H1 (cell line): ENCODE measurements at regions not wholly inside any gene's neighbourhood (a gene's known extent, or its start where the extent isn't known, plus 50 kb on each side); places are given as distances from the start of the nearest gene placed in this dataset.
"Not testable (repeated sequence)": the region's sequence is repeated elsewhere in the genome, so short reads cannot be mapped to it uniquely, and the experiment has no call there.

ENCODE experiments used
- CTCF ChIA-PET: fragments of 300-600 bp; sonication (Branson Sonifier 250); formaldehyde crosslinking; loops from one replicate; lab custom pipeline; 2021; ENCODE audit not compliant: partially characterized antibody; lab: Charles Lee
- POLR2A ChIA-PET: fragments of 300-600 bp; sonication (Branson Sonifier 250); formaldehyde crosslinking; loops from one replicate; lab custom pipeline; 2021; ENCODE audit warnings: inconsistent platforms; ENCODE audit not compliant: partially characterized antibody; lab: Charles Lee
- DNase-seq, 2 experiments: peaks; one replicate each; pipeline versions ENCODE4 v3.0.0 to v3.0.0-alpha.2; 2010 to 2022; ENCODE audit warnings: low spot score in 2 of 2, low read depth in 1 of 2, mixed read lengths in 1 of 2
- FAIRE-seq: peaks from 2 replicates; lab custom pipeline; 2011; peaks lifted over from hg19 to GRCh38; lab: Jason Lieb, UNC
- H2AFZ ChIP-seq: 2 replicates; pipeline ENCODE4 v1.8.1; 2012; ENCODE audit warnings: low read length, inconsistent platforms
- H2AK5ac ChIP-seq: 2 replicates; pipeline ENCODE4 v1.6.1; 2013; ENCODE audit warnings: low read depth, low read length
- H2BK120ac ChIP-seq: replicated peaks from 2 replicates; pipeline ENCODE3; 2013; ENCODE audit warnings: low read depth, low read length, inconsistent platforms
- H2BK12ac ChIP-seq: 2 replicates; pipeline ENCODE4 v1.6.1; 2013; ENCODE audit warnings: low read depth, low read length
- H2BK15ac ChIP-seq: 2 replicates; pipeline ENCODE4 v1.6.1; 2013; ENCODE audit warnings: low read length
- H2BK20ac ChIP-seq: 2 replicates; pipeline ENCODE4 v1.6.1; 2013; ENCODE audit warnings: low read length
- H2BK5ac ChIP-seq: 2 replicates; pipeline ENCODE4 v1.6.1; 2013; ENCODE audit warnings: low read depth, low read length
- H3K14ac ChIP-seq: 2 replicates; pipeline ENCODE4 v1.6.1; 2013; ENCODE audit warnings: inconsistent platforms; ENCODE audit not compliant: insufficient read length
- H3K18ac ChIP-seq: 2 replicates; pipeline ENCODE4 v1.6.1; 2013; ENCODE audit warnings: low read length; ENCODE audit errors: extremely low read depth
- H3K23ac ChIP-seq: 2 replicates; pipeline ENCODE4 v1.6.1; 2013; ENCODE audit warnings: inconsistent platforms; ENCODE audit not compliant: insufficient read length
- H3K23me2 ChIP-seq: 2 replicates; pipeline ENCODE4 v1.6.1; 2013; ENCODE audit warnings: low read depth, low read length
- H3K27ac ChIP-seq: 2 replicates; pipeline ENCODE4 v1.6.1; 2011; ENCODE audit warnings: low read depth, low read length, inconsistent platforms
- H3K27me3 ChIP-seq, 4 experiments: replicated peaks in 1 of 4; 1 replicate in 1 of 4; 2 replicates in 3 of 4; pipeline versions ENCODE4 v1.6.1 to v1.8.1; 2011 to 2013; ENCODE audit warnings: low read length in 3 of 4, mild to moderate bottlenecking in 3 of 4, inconsistent platforms in 2 of 4, mixed read lengths in 2 of 4, moderate library complexity in 1 of 4; ENCODE audit not compliant: control insufficient read depth in 3 of 4, insufficient read depth in 3 of 4; ENCODE audit errors: extremely low read depth in 1 of 4
- H3K36me3 ChIP-seq, 4 experiments: 2 replicates each; pipeline versions ENCODE4 v1.6.1 to v1.8.1; 2011 to 2013; ENCODE audit warnings: mild to moderate bottlenecking in 4 of 4, low read length in 3 of 4, moderate library complexity in 2 of 4, control low read depth in 1 of 4, inconsistent platforms in 1 of 4; ENCODE audit not compliant: insufficient read depth in 4 of 4, control insufficient read depth in 2 of 4
- H3K4ac ChIP-seq: replicated peaks from 2 replicates; pipeline ENCODE3; 2013; ENCODE audit warnings: low read length, low read depth, mixed read lengths, inconsistent platforms; ENCODE audit not compliant: insufficient read length
- H3K4me1 ChIP-seq, 4 experiments: replicated peaks in 1 of 4; 1 replicate in 1 of 4; 2 replicates in 3 of 4; pipeline versions ENCODE4 v1.6.1 to v1.8.1; 2011 to 2013; ENCODE audit warnings: low read length in 3 of 4, inconsistent platforms in 2 of 4, mixed read lengths in 1 of 4; ENCODE audit not compliant: insufficient read depth in 4 of 4, control insufficient read depth in 3 of 4
- H3K4me2 ChIP-seq, 2 experiments: 2 replicates each; pipeline versions ENCODE4 v1.6.1 to v1.8.1; 2011 to 2013; ENCODE audit warnings: low read depth in 2 of 2, low read length in 2 of 2, control low read depth in 1 of 2, inconsistent platforms in 1 of 2, mild to moderate bottlenecking in 1 of 2; ENCODE audit not compliant: insufficient read depth in 1 of 2
- H3K4me3 ChIP-seq, 4 experiments: fragments of 200-600, 300-600 bp in 1 of 4; sonication (generic), shearing (Covaris generic), sonication (Bioruptor Twin) in 1 of 4; 2 replicates each; pipeline versions ENCODE4 v1.5.1 to v1.8.1; 2011 to 2016; ENCODE audit warnings: low read length in 4 of 4, low read depth in 3 of 4, control low read depth in 2 of 4, inconsistent platforms in 2 of 4, mild to moderate bottlenecking in 2 of 4, mixed read lengths in 1 of 4, moderate library complexity in 1 of 4; ENCODE audit not compliant: insufficient read depth in 2 of 4; ENCODE audit errors: extremely low read depth in 1 of 4
- H3K56ac ChIP-seq: replicated peaks from 2 replicates; pipeline ENCODE3; 2013; ENCODE audit warnings: low read depth, mild to moderate bottlenecking, mixed read lengths, low read length, inconsistent platforms; ENCODE audit not compliant: insufficient read length
- H3K79me1 ChIP-seq: 2 replicates; pipeline ENCODE4 v1.6.1; 2013; ENCODE audit warnings: low read depth, low read length, control low read depth
- H3K79me2 ChIP-seq, 2 experiments: 2 replicates each; pipeline versions ENCODE4 v1.6.1 to v1.8.1; 2012 to 2013; ENCODE audit warnings: low read length in 2 of 2, mild to moderate bottlenecking in 2 of 2, inconsistent platforms in 1 of 2; ENCODE audit not compliant: insufficient read depth in 2 of 2, control insufficient read depth in 1 of 2
- H3K9ac ChIP-seq, 4 experiments: replicated peaks in 1 of 4; 1 replicate in 1 of 4; 2 replicates in 3 of 4; pipeline versions ENCODE4 v1.6.1 to v1.8.1; 2011 to 2013; ENCODE audit warnings: low read depth in 3 of 4, low read length in 3 of 4, control low read depth in 2 of 4, mild to moderate bottlenecking in 2 of 4, moderate library complexity in 2 of 4, inconsistent platforms in 1 of 4; ENCODE audit errors: extremely low read depth in 1 of 4
- H3K9me3 ChIP-seq, 2 experiments: 2 replicates each; pipeline versions ENCODE4 v1.6.1 to v1.8.1; 2012 to 2013; ENCODE audit warnings: mild to moderate bottlenecking in 2 of 2, moderate library complexity in 2 of 2, control low read depth in 1 of 2, inconsistent platforms in 1 of 2, low read depth in 1 of 2, low read length in 1 of 2, mixed read lengths in 1 of 2; ENCODE audit not compliant: insufficient read depth in 2 of 2
- H4K20me1 ChIP-seq, 2 experiments: replicated peaks in 1 of 2; 2 replicates each; pipeline versions ENCODE3 to v1.8.1; 2011 to 2013; ENCODE audit warnings: inconsistent platforms in 2 of 2, low read length in 2 of 2, mild to moderate bottlenecking in 1 of 2; ENCODE audit not compliant: insufficient read depth in 2 of 2, control insufficient read depth in 1 of 2
- H4K5ac ChIP-seq: 2 replicates; pipeline ENCODE4 v1.6.1; 2013; ENCODE audit warnings: low read length, low read depth, mixed read lengths, inconsistent platforms; ENCODE audit not compliant: insufficient read length
- H4K8ac ChIP-seq: 2 replicates; pipeline ENCODE4 v1.8.0; 2013; ENCODE audit warnings: mild to moderate bottlenecking, moderate library complexity, low read length, inconsistent platforms; ENCODE audit not compliant: insufficient read depth; ENCODE audit errors: extremely low read depth
- H4K91ac ChIP-seq: replicated peaks from 2 replicates; pipeline ENCODE3; 2013; ENCODE audit warnings: low read length, mixed read lengths, inconsistent platforms; ENCODE audit not compliant: insufficient read length
- WGBS, 2 experiments: shearing (Covaris generic) in 1 of 2; methylation state at CpG; one replicate each; pipeline versions ENCODE4 v1.1.6 to v1.1.7; 2013 to 2015; ENCODE audit warnings: low lambda C conversion rate in 2 of 2, mixed read lengths in 2 of 2, inconsistent platforms in 1 of 2, low coverage in 1 of 2, missing lambda C conversion rate in 1 of 2; ENCODE audit not compliant: insufficient replicate concordance in 2 of 2, insufficient coverage in 1 of 2, insufficient read length in 1 of 2; ENCODE audit errors: extremely low coverage in 1 of 2, missing lambda C conversion rate in 1 of 2; 5-methylcytosine and 5-hydroxymethylcytosine counted together

DNA sequence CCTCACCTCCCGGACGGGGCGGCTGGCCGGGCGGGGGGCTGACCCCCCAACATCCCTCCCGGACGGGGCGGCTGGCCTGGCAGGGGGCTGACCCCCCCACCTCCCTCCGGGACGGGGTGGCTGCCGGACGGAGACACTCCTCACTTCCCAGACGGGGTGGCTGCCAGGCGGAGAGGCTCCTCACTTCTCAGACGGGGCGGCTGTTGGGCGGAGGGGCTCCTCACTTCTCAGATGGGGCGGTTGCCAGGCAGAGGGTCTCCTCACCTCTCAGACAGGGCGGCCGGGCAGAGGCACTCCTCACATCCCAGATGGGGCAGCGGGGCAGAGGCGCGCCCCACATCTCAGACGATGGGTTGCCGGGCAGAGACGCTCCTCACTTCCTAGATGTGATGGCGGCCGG lies 1280.7 kb upstream of the SEL1L start:
- H3K79me2 ChIP-seq, H3K36me3 ChIP-seq, H3K23ac ChIP-seq, H3K18ac ChIP-seq, H4K5ac ChIP-seq, H2AK5ac ChIP-seq, H4K20me1 ChIP-seq, H2BK120ac ChIP-seq, H2BK20ac ChIP-seq, DNase-seq, H3K27me3 ChIP-seq, H3K23me2 ChIP-seq, H4K91ac ChIP-seq, H2BK12ac ChIP-seq, H3K9ac ChIP-seq, H3K56ac ChIP-seq, H2AFZ ChIP-seq, H3K14ac ChIP-seq, H3K4ac ChIP-seq, H3K27ac ChIP-seq, H2BK5ac ChIP-seq, H3K79me1 ChIP-seq, H3K4me1 ChIP-seq, H3K4me3 ChIP-seq, H3K4me2 ChIP-seq, H2BK15ac ChIP-seq, CTCF ChIA-PET, POLR2A ChIA-PET, FAIRE-seq, H4K8ac ChIP-seq: not testable (repeated sequence)
- H3K9me3 ChIP-seq, result peaks cover 0 to 11% of the 10 kb centered on the region in 2 experiments; a peak in 2 of 4 replicates
- whole genome bisulfite sequencing, 2 experiments, result 98% methylated on average over 7 of the region's 28 CpGs; no CpG with 5 or more reads in 1 of the 2 experiments
